IMR-90 (cell line): ENCODE measurements at regions not wholly inside any gene's neighbourhood (a gene's known extent, or its start where the extent isn't known, plus 50 kb on each side); places are given as distances from the start of the nearest gene placed in this dataset.

Experiments used
- ATAC-seq: fragments of 200-7000 bp; cut with Tn5 transposase; 2 replicates; pipeline ENCODE4 v1.9.1; 2020; ENCODE audit warnings: low read depth, mild to moderate bottlenecking, moderate library complexity
- BruUV-seq: library from RNA; stranded (reverse); fragments of 400-500 nt; replicated peaks from 2 replicates; lab custom pipeline; 2021; lab: Mats Ljungman, UMichigan
- CTCF ChIA-PET: fragments of 300-600 bp; formaldehyde crosslinking; extraction: SDS; loops from one replicate; lab custom pipeline; 2021; ENCODE audit warnings: antibody characterized with exemption; lab: Yijun Ruan, JAX
- POLR2A ChIA-PET: fragments of 300-600 bp; sonication (Branson Sonifier 250); formaldehyde crosslinking; loops from one replicate; lab custom pipeline; 2022; ENCODE audit warnings: antibody characterized with exemption; ENCODE audit not compliant: unreplicated experiment; lab: Charles Lee
- DNase-seq: peaks from one replicate; pipeline ENCODE4 v3.0.0; 2013
- H2AFZ ChIP-seq: replicated peaks from 2 replicates; pipeline ENCODE3; 2013; ENCODE audit warnings: low read length, mild to moderate bottlenecking; ENCODE audit not compliant: poor library complexity
- H2AK5ac ChIP-seq: 2 replicates; pipeline ENCODE4 v1.6.1; 2013; ENCODE audit warnings: low read depth, low read length, inconsistent platforms
- H2AK9ac ChIP-seq: replicated peaks from 2 replicates; pipeline ENCODE3; 2013; ENCODE audit warnings: mild to moderate bottlenecking, low read depth, low read length, moderate library complexity; ENCODE audit not compliant: poor library complexity
- H2BK120ac ChIP-seq: 2 replicates; pipeline ENCODE4 v1.6.1; 2013; ENCODE audit warnings: low read depth, low read length, inconsistent platforms
- H2BK15ac ChIP-seq: 3 replicates; pipeline ENCODE4 v1.6.1; 2013; ENCODE audit warnings: low read depth, low read length, inconsistent platforms
- H2BK20ac ChIP-seq: 2 replicates; pipeline ENCODE4 v1.6.1; 2013; ENCODE audit warnings: low read depth, mild to moderate bottlenecking, inconsistent platforms, low read length, moderate library complexity
- H2BK5ac ChIP-seq: 2 replicates; pipeline ENCODE4 v1.6.1; 2013; ENCODE audit warnings: mild to moderate bottlenecking, low read depth, low read length, inconsistent platforms; ENCODE audit not compliant: poor library complexity, severe bottlenecking
- H3K14ac ChIP-seq: replicated peaks from 2 replicates; pipeline ENCODE4 v1.6.1; 2013; ENCODE audit warnings: low read depth, low read length, inconsistent platforms
- H3K18ac ChIP-seq: 2 replicates; pipeline ENCODE4 v1.6.1; 2013; ENCODE audit warnings: low read depth, low read length, control low read depth
- H3K23ac ChIP-seq: 2 replicates; pipeline ENCODE4 v1.6.1; 2013; ENCODE audit warnings: low read depth, low read length, inconsistent platforms
- H3K27ac ChIP-seq: 2 replicates; pipeline ENCODE4 v1.5.1; 2013; ENCODE audit warnings: mild to moderate bottlenecking, control low read depth, low read length; ENCODE audit not compliant: insufficient read depth
- H3K27me3 ChIP-seq: 2 replicates; pipeline ENCODE4 v1.6.1; 2013; ENCODE audit warnings: low read length; ENCODE audit not compliant: control insufficient read depth, insufficient read depth
- H3K36me3 ChIP-seq: 2 replicates; pipeline ENCODE4 v1.6.1; 2013; ENCODE audit warnings: low read length, mixed read lengths; ENCODE audit not compliant: control insufficient read depth, insufficient read depth
- H3K4ac ChIP-seq: 2 replicates; pipeline ENCODE4 v1.6.1; 2013; ENCODE audit warnings: low read depth, low read length, inconsistent platforms
- H3K4me1 ChIP-seq: 2 replicates; pipeline ENCODE4 v1.6.1; 2013; ENCODE audit warnings: low read length, mixed read lengths; ENCODE audit not compliant: control insufficient read depth, insufficient read depth
- H3K4me2 ChIP-seq: 2 replicates; pipeline ENCODE4 v1.6.1; 2013; ENCODE audit warnings: low read depth, mild to moderate bottlenecking, control low read depth, low read length, moderate library complexity
- H3K4me3 ChIP-seq: 2 replicates; pipeline ENCODE4 v1.5.1; 2013; ENCODE audit warnings: low read depth, mild to moderate bottlenecking, control low read depth, low read length, moderate library complexity; ENCODE audit not compliant: insufficient read depth
- H3K56ac ChIP-seq: 2 replicates; pipeline ENCODE4 v1.6.1; 2013; ENCODE audit warnings: low read length, inconsistent platforms; ENCODE audit not compliant: insufficient read depth; ENCODE audit errors: extremely low read depth
- H3K79me1 ChIP-seq, 2 experiments: 2 replicates each; pipeline ENCODE4 v1.6.1; 2013; ENCODE audit warnings: low read length in 2 of 2, inconsistent platforms in 1 of 2, low read depth in 1 of 2
- H3K9ac ChIP-seq: 2 replicates; pipeline ENCODE4 v1.6.1; 2013; ENCODE audit warnings: low read depth, low read length, control low read depth
- H3K9me1 ChIP-seq: 2 replicates; pipeline ENCODE4 v1.6.1; 2013; ENCODE audit warnings: low read length, inconsistent platforms; ENCODE audit not compliant: insufficient read depth
- H3K9me3 ChIP-seq: 2 replicates; pipeline ENCODE4 v1.6.1; 2013; ENCODE audit warnings: low read length; ENCODE audit not compliant: control insufficient read depth, insufficient read depth
- H4K20me1 ChIP-seq: 2 replicates; pipeline ENCODE4 v1.6.1; 2013; ENCODE audit warnings: low read length, inconsistent platforms; ENCODE audit not compliant: insufficient read depth
- H4K5ac ChIP-seq: 2 replicates; pipeline ENCODE4 v1.6.1; 2013; ENCODE audit warnings: mild to moderate bottlenecking, low read depth, low read length, control low read depth
- H4K8ac ChIP-seq, 2 experiments: 2 replicates each; pipeline ENCODE4 v1.6.1; 2013; ENCODE audit warnings: low read depth in 2 of 2, low read length in 2 of 2, control low read depth in 1 of 2, inconsistent platforms in 1 of 2
- H4K91ac ChIP-seq: 2 replicates; pipeline ENCODE4 v1.6.1; 2013; ENCODE audit warnings: low read depth, low read length, inconsistent platforms; ENCODE audit not compliant: insufficient read depth
- BHLHE40 ChIP-seq: fragments of 150-350 bp; IDR thresholded peaks from 2 replicates; pipeline ENCODE4 v1.6.1; 2016; ENCODE audit warnings: mild to moderate bottlenecking, low read depth, low read length
- CEBPB ChIP-seq: IDR thresholded peaks from 2 replicates; pipeline ENCODE4 v1.6.1; 2012; ENCODE audit warnings: low read depth, low read length, improper control_type of control experiment
- CHD1 ChIP-seq: IDR thresholded peaks from 2 replicates; pipeline ENCODE4 v1.6.1; 2012; ENCODE audit warnings: low read depth, low read length, improper control_type of control experiment
- MAZ ChIP-seq: IDR thresholded peaks from 2 replicates; pipeline ENCODE4 v1.6.1; 2012; ENCODE audit warnings: low read depth, mild to moderate bottlenecking, low read length, improper control_type of control experiment, moderate library complexity, borderline replicate concordance
- MXI1 ChIP-seq: IDR thresholded peaks from 2 replicates; pipeline ENCODE4 v1.6.1; 2012; ENCODE audit warnings: low read depth, mild to moderate bottlenecking, low read length, moderate library complexity, borderline replicate concordance
- NFE2L2 ChIP-seq: fragments of 150-350 bp; IDR thresholded peaks from 2 replicates; pipeline ENCODE4 v1.6.1; 2016; ENCODE audit warnings: low read depth, mild to moderate bottlenecking, low read length
- POLR2A ChIP-seq: IDR thresholded peaks from 2 replicates; pipeline ENCODE4 v1.6.1; 2012; ENCODE audit warnings: mild to moderate bottlenecking, low read depth, low read length
- RAD21 ChIP-seq: IDR thresholded peaks from 2 replicates; pipeline ENCODE4 v1.6.1; 2012; ENCODE audit warnings: low read length, improper control_type of control experiment
- RFX5 ChIP-seq: IDR thresholded peaks from 2 replicates; pipeline ENCODE4 v1.8.0; 2012; ENCODE audit warnings: low read depth, mild to moderate bottlenecking, low read length, moderate library complexity
- SMC3 ChIP-seq: fragments of 150-350 bp; IDR thresholded peaks from 2 replicates; pipeline ENCODE4 v1.6.1; 2016; ENCODE audit warnings: low read depth, mild to moderate bottlenecking, antibody characterized with exemption, low read length, moderate library complexity
- WGBS, 2 experiments: methylation state at CpG; one replicate each; pipeline versions ENCODE4 v1.1.5 to v1.1.7; 2013; ENCODE audit warnings: missing lambda C conversion rate in 2 of 2; ENCODE audit not compliant: insufficient read length in 1 of 2; ENCODE audit errors: extremely low coverage in 2 of 2; 5-methylcytosine and 5-hydroxymethylcytosine counted together
- dilution Hi-C: fragments of 300-500 bp; cut with HindIII; formaldehyde crosslinking; loops from one replicate; pipeline ENCODE4 v1.14.3; 2018; ENCODE audit warnings: low sequenced_read_pairs; ENCODE audit not compliant: unreplicated experiment
- in situ Hi-C: fragments of 300-500 bp; cut with MboI; formaldehyde crosslinking; loops from 3 replicates; pipeline ENCODE4 v1.14.3; 2019; ENCODE audit warnings: low sequenced_read_pairs, inconsistent platforms, mixed read lengths
- intact Hi-C: fragments of 100-400 bp; cut with micrococcal nuclease; formaldehyde crosslinking; loops from 2 replicates; pipeline ENCODE4 v1.10.0; 2022
- TF ChIP-seq, protein P1 (sequence below): fragments of 150-350 bp; IDR thresholded peaks from 2 replicates; pipeline ENCODE4 v1.6.1; 2016; ENCODE audit warnings: low read depth, mild to moderate bottlenecking, low read length, moderate library complexity, borderline replicate concordance
- TF ChIP-seq, protein P2 (sequence below): fragments of 150-350 bp; IDR thresholded peaks from 2 replicates; pipeline ENCODE4 v1.6.1; 2017; ENCODE audit warnings: mild to moderate bottlenecking, antibody characterized with exemption, low read length, low read depth
- TF ChIP-seq, protein P3 (sequence below): conservative IDR thresholded peaks from 2 replicates; pipeline ENCODE4 v1.5.1; 2012; ENCODE audit warnings: mild to moderate bottlenecking, low read depth, low read length, improper control_type of control experiment

DNA sequence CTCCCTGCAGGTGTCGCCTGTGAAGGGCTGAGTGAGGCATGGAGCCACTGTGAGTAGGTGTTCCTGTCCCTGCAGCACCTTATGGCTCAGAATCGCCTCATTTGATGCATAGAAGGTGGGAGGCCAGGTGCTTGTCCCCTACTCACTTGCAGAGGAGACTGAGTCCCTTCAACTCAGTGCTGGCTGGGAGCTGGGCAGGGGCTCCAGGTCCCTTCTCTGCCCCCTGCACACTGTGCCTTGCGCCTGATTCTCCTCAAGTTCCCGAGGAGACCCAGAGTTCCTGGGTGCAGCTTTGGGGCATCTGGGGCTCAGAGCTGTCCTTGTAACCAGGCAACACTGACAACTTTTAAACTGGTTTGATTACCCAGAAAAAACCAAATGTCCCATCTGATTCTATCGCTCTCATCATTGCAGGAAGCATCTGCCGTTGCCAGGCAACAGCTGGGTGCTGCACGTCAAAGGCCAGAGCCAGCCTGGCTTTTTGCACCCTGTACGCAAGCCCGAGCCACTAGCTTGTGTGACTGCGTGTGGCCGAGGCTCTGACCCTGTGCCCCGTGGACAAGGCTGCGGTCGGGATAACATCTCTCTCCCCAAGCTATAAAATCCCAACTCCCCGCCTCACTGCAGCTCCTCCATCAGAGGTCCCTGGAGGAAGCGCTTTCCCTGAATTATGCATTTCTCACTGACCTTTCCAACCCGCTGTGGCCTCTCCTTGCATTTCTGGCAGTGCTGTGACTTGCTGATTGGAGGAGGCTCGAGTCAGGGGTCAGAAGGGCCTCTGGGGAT lies 130.8 kb upstream of the HDAC4 start:
- no peak overlapping the region for H2BK120ac ChIP-seq
- no peaks in the 10 kb centered on the region for H4K20me1 ChIP-seq
- intact Hi-C loops (no loop called here), dilution Hi-C loops (no loop called here), in situ Hi-C loops (no loop called here)
- H4K91ac ChIP-seq: no peak overlapping the region
- DNase-seq (no peak), ATAC-seq (no peak)
- no peak overlapping the region for H4K5ac ChIP-seq
- no peak overlapping the region for H2AK5ac ChIP-seq
- peaks cover 42% of the 10 kb centered on the region for H3K9me3 ChIP-seq
- 21% methylated on average over 3 of the region's 18 CpGs; no CpG with 5 or more reads in 1 of the 2 experiments for WGBS, 2 experiments
- CTCF ChIA-PET: no interaction called here
- no peak overlapping the region for H2AK9ac ChIP-seq
- no peaks in the 10 kb centered on the region for H3K9me1 ChIP-seq
- no peak overlapping the region for H3K23ac ChIP-seq
- no peak overlapping the region for H3K18ac ChIP-seq
- no peak overlapping the region for H3K14ac ChIP-seq
- no peak overlapping the region for H3K4me3 ChIP-seq
- H3K56ac ChIP-seq: no peak overlapping the region
- H3K9ac ChIP-seq: no peak overlapping the region
- no peak overlapping the region for H4K8ac ChIP-seq
- no peak overlapping the region for H3K4ac ChIP-seq
- no peak overlapping the region for H2BK5ac ChIP-seq
- POLR2A ChIA-PET: no interaction called here
- H3K79me1 ChIP-seq: no peaks in the 10 kb centered on the region
- H3K4me2 ChIP-seq: no peak overlapping the region
- no peaks in the 10 kb centered on the region for H3K36me3 ChIP-seq
- H2BK15ac ChIP-seq: no peak overlapping the region
- no peaks in the 10 kb centered on the region for H3K4me1 ChIP-seq
- H3K27me3 ChIP-seq: no peaks in the 10 kb centered on the region
- H2AFZ ChIP-seq: no peak overlapping the region
- TF ChIP-seq CHD1 (no peak), SMC3 (no peak), MAZ (no peak), NFE2L2 (no peak), RFX5 (no peak), POLR2A (no peak), MXI1 (no peak), RAD21 (no peak), BHLHE40 (no peak), CEBPB (no peak)
- TF ChIP-seq, protein P1, sequence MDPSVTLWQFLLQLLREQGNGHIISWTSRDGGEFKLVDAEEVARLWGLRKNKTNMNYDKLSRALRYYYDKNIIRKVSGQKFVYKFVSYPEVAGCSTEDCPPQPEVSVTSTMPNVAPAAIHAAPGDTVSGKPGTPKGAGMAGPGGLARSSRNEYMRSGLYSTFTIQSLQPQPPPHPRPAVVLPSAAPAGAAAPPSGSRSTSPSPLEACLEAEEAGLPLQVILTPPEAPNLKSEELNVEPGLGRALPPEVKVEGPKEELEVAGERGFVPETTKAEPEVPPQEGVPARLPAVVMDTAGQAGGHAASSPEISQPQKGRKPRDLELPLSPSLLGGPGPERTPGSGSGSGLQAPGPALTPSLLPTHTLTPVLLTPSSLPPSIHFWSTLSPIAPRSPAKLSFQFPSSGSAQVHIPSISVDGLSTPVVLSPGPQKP: no peak
- TF ChIP-seq, protein P2, sequence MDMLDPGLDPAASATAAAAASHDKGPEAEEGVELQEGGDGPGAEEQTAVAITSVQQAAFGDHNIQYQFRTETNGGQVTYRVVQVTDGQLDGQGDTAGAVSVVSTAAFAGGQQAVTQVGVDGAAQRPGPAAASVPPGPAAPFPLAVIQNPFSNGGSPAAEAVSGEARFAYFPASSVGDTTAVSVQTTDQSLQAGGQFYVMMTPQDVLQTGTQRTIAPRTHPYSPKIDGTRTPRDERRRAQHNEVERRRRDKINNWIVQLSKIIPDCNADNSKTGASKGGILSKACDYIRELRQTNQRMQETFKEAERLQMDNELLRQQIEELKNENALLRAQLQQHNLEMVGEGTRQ: no peak
- TF ChIP-seq, protein P3, sequence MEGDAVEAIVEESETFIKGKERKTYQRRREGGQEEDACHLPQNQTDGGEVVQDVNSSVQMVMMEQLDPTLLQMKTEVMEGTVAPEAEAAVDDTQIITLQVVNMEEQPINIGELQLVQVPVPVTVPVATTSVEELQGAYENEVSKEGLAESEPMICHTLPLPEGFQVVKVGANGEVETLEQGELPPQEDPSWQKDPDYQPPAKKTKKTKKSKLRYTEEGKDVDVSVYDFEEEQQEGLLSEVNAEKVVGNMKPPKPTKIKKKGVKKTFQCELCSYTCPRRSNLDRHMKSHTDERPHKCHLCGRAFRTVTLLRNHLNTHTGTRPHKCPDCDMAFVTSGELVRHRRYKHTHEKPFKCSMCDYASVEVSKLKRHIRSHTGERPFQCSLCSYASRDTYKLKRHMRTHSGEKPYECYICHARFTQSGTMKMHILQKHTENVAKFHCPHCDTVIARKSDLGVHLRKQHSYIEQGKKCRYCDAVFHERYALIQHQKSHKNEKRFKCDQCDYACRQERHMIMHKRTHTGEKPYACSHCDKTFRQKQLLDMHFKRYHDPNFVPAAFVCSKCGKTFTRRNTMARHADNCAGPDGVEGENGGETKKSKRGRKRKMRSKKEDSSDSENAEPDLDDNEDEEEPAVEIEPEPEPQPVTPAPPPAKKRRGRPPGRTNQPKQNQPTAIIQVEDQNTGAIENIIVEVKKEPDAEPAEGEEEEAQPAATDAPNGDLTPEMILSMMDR: no peak
- no peak overlapping the region for H2BK20ac ChIP-seq
- H3K27ac ChIP-seq: no peak overlapping the region
- BruUV-seq: no TSS peak
